ENCODE measurements at regions not wholly inside any gene's neighbourhood (a gene's known extent, or its start where the extent isn't known, plus 50 kb on each side); places are given as distances from the start of the nearest gene placed in this dataset.

DNA sequence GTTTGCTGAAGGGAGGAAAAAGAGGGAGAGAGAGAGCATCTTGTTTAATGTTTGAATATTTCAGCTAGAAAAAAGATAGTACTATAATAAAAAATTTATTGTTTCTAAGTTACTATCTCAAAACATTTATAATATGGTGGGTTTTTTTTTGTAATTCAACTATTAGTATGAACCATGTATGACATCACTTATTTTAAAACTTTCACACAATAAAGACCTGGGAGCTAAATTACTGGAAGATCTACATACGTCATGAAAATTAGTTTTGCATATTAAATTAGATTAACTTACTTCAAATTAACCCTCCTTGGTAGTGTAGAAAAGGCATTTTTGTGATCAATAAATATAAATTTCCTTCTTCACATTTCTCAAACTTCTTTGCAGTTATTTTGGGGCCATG lies 432.0 kb upstream of the SLIT2 start:
- Histone ChIP-seq H3K27me3 (ENCODE audit: low read depth, low read length) (no peaks in the 10 kb centered on the region), H3K36me3 (ENCODE audit: control insufficient read depth in 1 of 2, insufficient read depth in 2 of 2, low read length in 2 of 2) (no peaks in the 10 kb centered on the region), H3K27ac (ENCODE audit: low read length) (no peak overlapping the region), H3K9me3 (ENCODE audit: control insufficient read depth in 1 of 2, low read length in 2 of 2) (no peaks in the 10 kb centered on the region), H3K4me1 (ENCODE audit: control insufficient read depth in 1 of 2, insufficient read depth in 2 of 2, low read length in 2 of 2) (no peaks in the 10 kb centered on the region), H3K4me3 (ENCODE audit: low read depth in 1 of 2, low read length in 2 of 2) (no peak overlapping the region)

GRCh38 chr4:19809989-19810388 lies 441.7 kb upstream of the SLIT2 start:
- H3K27ac ChIP-seq (ENCODE audit: low read length) = no peak overlapping the region
- H3K36me3 ChIP-seq (ENCODE audit: control insufficient read depth in 1 of 2, insufficient read depth in 2 of 2, low read length in 2 of 2) = no peaks in the 10 kb centered on the region
- H3K4me1 ChIP-seq (ENCODE audit: control insufficient read depth in 1 of 2, insufficient read depth in 2 of 2, low read length in 2 of 2) = no peaks in the 10 kb centered on the region
- no peaks in the 10 kb centered on the region for H3K27me3 ChIP-seq (ENCODE audit: low read depth, low read length)
- H3K4me3 ChIP-seq (ENCODE audit: low read depth in 1 of 2, low read length in 2 of 2) = no peak overlapping the region
- no peaks in the 10 kb centered on the region for H3K9me3 ChIP-seq (ENCODE audit: control insufficient read depth in 1 of 2, low read length in 2 of 2)

GRCh38 chr4:19807505-19807904 lies 444.2 kb upstream of the SLIT2 start:
- Histone ChIP-seq H3K27ac (ENCODE audit: low read length) (no peak overlapping the region), H3K4me3 (ENCODE audit: low read depth in 1 of 2, low read length in 2 of 2) (no peak overlapping the region), H3K9me3 (ENCODE audit: control insufficient read depth in 1 of 2, low read length in 2 of 2) (no peaks in the 10 kb centered on the region), H3K36me3 (ENCODE audit: control insufficient read depth in 1 of 2, insufficient read depth in 2 of 2, low read length in 2 of 2) (no peaks in the 10 kb centered on the region), H3K27me3 (ENCODE audit: low read depth, low read length) (no peaks in the 10 kb centered on the region), H3K4me1 (ENCODE audit: control insufficient read depth in 1 of 2, insufficient read depth in 2 of 2, low read length in 2 of 2) (no peaks in the 10 kb centered on the region)

DNA sequence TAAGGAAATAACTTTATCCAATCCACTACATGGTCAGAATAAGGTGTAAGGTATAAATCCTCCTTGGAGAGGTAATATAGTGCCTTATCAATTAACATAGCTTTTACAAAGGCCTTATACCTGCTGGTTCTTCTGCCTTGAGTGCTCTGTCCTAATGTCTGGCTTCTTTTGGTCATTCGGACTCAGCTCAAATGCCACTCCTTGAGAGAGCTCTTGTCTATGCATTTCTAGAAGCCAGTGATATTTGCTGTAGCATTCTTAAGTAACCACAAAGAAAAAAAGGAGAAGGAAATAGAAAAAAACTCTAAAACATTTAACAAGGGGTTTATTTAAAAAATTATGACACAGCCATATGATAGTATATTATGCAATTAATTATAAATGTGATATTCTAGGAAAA lies 444.8 kb upstream of the SLIT2 start:
- Histone ChIP-seq H3K36me3 (ENCODE audit: control insufficient read depth in 1 of 2, insufficient read depth in 2 of 2, low read length in 2 of 2) (no peaks in the 10 kb centered on the region), H3K4me3 (ENCODE audit: low read depth in 1 of 2, low read length in 2 of 2) (no peak overlapping the region), H3K9me3 (ENCODE audit: control insufficient read depth in 1 of 2, low read length in 2 of 2) (no peaks in the 10 kb centered on the region), H3K4me1 (ENCODE audit: control insufficient read depth in 1 of 2, insufficient read depth in 2 of 2, low read length in 2 of 2) (no peaks in the 10 kb centered on the region), H3K27ac (ENCODE audit: low read length) (no peak overlapping the region), H3K27me3 (ENCODE audit: low read depth, low read length) (no peaks in the 10 kb centered on the region)

- no peaks in the 10 kb centered on the region for H3K27me3 ChIP-seq (ENCODE audit: low read depth, low read length)
- H3K36me3 ChIP-seq (ENCODE audit: control insufficient read depth in 1 of 2, insufficient read depth in 2 of 2, low read length in 2 of 2) = no peaks in the 10 kb centered on the region
- H3K4me3 ChIP-seq (ENCODE audit: low read depth in 1 of 2, low read length in 2 of 2) = no peak overlapping the region
- no peaks in the 10 kb centered on the region for H3K9me3 ChIP-seq (ENCODE audit: control insufficient read depth in 1 of 2, low read length in 2 of 2)
- H3K27ac ChIP-seq (ENCODE audit: low read length) = no peak overlapping the region
- H3K4me1 ChIP-seq (ENCODE audit: control insufficient read depth in 1 of 2, insufficient read depth in 2 of 2, low read length in 2 of 2) = no peaks in the 10 kb centered on the region
Measured at GRCh38 chr4:19803406-19803805, 448.3 kb upstream of the SLIT2 start.

GRCh38 chr4:19793831-19794230 lies 457.9 kb upstream of the SLIT2 start:
- Histone ChIP-seq H3K4me3 (ENCODE audit: low read depth in 1 of 2, low read length in 2 of 2) (no peak overlapping the region), H3K36me3 (ENCODE audit: control insufficient read depth in 1 of 2, insufficient read depth in 2 of 2, low read length in 2 of 2) (no peaks in the 10 kb centered on the region), H3K27ac (ENCODE audit: low read length) (no peak overlapping the region), H3K27me3 (ENCODE audit: low read depth, low read length) (no peaks in the 10 kb centered on the region), H3K4me1 (ENCODE audit: control insufficient read depth in 1 of 2, insufficient read depth in 2 of 2, low read length in 2 of 2) (no peaks in the 10 kb centered on the region), H3K9me3 (ENCODE audit: control insufficient read depth in 1 of 2, low read length in 2 of 2) (no peaks in the 10 kb centered on the region)

DNA sequence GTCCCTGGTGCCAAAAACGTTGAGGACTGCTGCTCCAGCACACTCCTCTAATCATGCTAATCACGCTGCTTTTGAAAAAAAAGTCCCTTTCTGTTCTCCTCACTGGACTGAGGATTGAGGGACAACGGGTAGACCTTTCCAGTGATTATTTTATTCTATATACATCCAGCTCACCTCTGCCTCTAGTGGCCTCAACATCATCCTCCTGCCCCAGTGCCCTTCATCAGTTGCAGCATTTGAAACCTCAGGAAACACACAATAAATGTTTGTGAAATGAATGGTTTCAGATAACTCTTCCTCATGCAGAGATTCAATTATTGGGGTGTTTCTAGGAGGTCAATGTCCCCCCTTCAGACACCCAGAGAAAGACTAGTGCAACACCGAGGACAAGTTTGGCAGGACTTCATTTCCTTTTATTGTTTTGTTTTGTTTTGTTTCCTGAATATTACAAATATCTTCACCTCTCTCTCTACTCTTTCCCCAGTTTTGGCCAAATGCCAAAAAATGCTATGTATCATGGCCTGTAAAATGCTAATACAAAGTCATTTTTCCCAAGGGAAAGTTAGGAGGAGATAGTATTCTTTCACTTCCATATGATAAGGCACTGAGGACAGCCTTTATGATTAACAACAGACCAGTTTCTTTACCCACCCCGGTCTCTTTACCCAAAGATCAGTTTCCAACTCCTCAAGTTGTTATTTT lies 460.1 kb upstream of the SLIT2 start:
- Histone ChIP-seq H3K9me3 (ENCODE audit: control insufficient read depth in 1 of 2, low read length in 2 of 2) (no peaks in the 10 kb centered on the region), H3K4me3 (ENCODE audit: low read depth in 1 of 2, low read length in 2 of 2) (no peak overlapping the region), H3K4me1 (ENCODE audit: control insufficient read depth in 1 of 2, insufficient read depth in 2 of 2, low read length in 2 of 2) (no peaks in the 10 kb centered on the region), H3K36me3 (ENCODE audit: control insufficient read depth in 1 of 2, insufficient read depth in 2 of 2, low read length in 2 of 2) (no peaks in the 10 kb centered on the region), H3K27me3 (ENCODE audit: low read depth, low read length) (no peaks in the 10 kb centered on the region), H3K27ac (ENCODE audit: low read length) (no peak overlapping the region)

- Histone ChIP-seq H3K4me1 (ENCODE audit: control insufficient read depth in 1 of 2, insufficient read depth in 2 of 2, low read length in 2 of 2) (no peaks in the 10 kb centered on the region), H3K4me3 (ENCODE audit: low read depth in 1 of 2, low read length in 2 of 2) (no peak overlapping the region), H3K9me3 (ENCODE audit: control insufficient read depth in 1 of 2, low read length in 2 of 2) (peaks cover 0 to 12% of the 10 kb centered on the region in 2 donors), H3K27me3 (ENCODE audit: low read depth, low read length) (no peaks in the 10 kb centered on the region), H3K27ac (ENCODE audit: low read length) (no peak overlapping the region), H3K36me3 (ENCODE audit: control insufficient read depth in 1 of 2, insufficient read depth in 2 of 2, low read length in 2 of 2) (no peaks in the 10 kb centered on the region)
Measured at GRCh38 chr4:19786616-19787015, 465.1 kb upstream of the SLIT2 start.

DNA sequence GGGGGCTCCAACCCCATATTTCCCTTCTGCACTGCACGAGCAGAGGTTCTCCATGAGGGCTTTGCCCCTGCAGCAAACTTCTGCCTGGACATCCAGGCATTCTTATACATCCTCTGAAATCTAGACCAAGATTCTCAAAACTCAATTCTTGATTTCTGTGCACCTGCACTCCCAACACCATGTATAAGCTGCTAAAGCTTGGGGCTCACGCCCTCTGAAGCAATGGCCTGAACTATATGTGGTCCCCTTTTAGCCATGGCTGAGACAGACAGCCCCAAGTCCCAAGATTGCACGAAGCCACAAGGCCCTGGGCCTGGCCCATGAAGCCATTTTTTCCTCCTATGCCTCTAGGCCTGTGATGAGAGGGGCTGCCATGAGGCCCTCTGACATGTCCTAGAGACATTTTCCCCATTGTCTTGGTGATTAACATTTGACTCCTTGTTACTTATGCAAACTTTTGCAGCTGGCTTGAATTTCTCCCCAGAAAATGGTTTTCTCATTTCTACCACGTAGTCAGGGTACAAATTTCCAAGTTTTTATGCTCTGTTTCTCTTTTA lies 468.0 kb upstream of the SLIT2 start:
- Histone ChIP-seq H3K36me3 (ENCODE audit: control insufficient read depth in 1 of 2, insufficient read depth in 2 of 2, low read length in 2 of 2) (no peaks in the 10 kb centered on the region), H3K4me1 (ENCODE audit: control insufficient read depth in 1 of 2, insufficient read depth in 2 of 2, low read length in 2 of 2) (no peaks in the 10 kb centered on the region), H3K9me3 (ENCODE audit: control insufficient read depth in 1 of 2, low read length in 2 of 2) (peaks cover 0 to 12% of the 10 kb centered on the region in 2 donors), H3K4me3 (ENCODE audit: low read depth in 1 of 2, low read length in 2 of 2) (no peak overlapping the region), H3K27me3 (ENCODE audit: low read depth, low read length) (no peaks in the 10 kb centered on the region), H3K27ac (ENCODE audit: low read length) (no peak overlapping the region)

GRCh38 chr4:19780871-19781270 lies 470.8 kb upstream of the SLIT2 start:
- Histone ChIP-seq H3K4me3 (ENCODE audit: low read depth in 1 of 2, low read length in 2 of 2) (no peak overlapping the region), H3K4me1 (ENCODE audit: control insufficient read depth in 1 of 2, insufficient read depth in 2 of 2, low read length in 2 of 2) (no peaks in the 10 kb centered on the region), H3K27ac (ENCODE audit: low read length) (no peak overlapping the region), H3K9me3 (ENCODE audit: control insufficient read depth in 1 of 2, low read length in 2 of 2) (peaks cover 0 to 12% of the 10 kb centered on the region in 2 donors), H3K27me3 (ENCODE audit: low read depth, low read length) (no peaks in the 10 kb centered on the region), H3K36me3 (ENCODE audit: control insufficient read depth in 1 of 2, insufficient read depth in 2 of 2, low read length in 2 of 2) (no peaks in the 10 kb centered on the region)

DNA sequence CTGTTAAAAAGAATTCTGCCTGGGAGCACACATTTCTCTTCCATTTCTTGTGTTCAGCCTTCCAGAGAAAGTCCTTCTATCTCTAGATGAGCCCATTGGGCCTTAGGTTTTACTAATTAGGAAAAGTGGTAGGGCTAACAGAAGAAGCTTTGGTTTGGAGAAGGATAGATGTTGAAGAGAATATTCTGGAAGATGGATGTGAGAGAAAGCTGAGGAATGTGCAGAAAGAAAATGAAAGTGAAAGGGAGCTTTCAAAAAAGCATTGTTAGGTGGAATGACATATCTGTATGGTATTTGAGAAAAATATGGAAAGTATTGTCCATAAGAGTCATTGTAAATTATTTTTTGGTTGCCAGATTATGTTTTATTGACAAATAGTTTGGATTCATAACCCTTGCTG lies 474.8 kb upstream of the SLIT2 start:
- Histone ChIP-seq H3K36me3 (ENCODE audit: control insufficient read depth in 1 of 2, insufficient read depth in 2 of 2, low read length in 2 of 2) (no peaks in the 10 kb centered on the region), H3K4me3 (ENCODE audit: low read depth in 1 of 2, low read length in 2 of 2) (no peak overlapping the region), H3K27ac (ENCODE audit: low read length) (no peak overlapping the region), H3K27me3 (ENCODE audit: low read depth, low read length) (no peaks in the 10 kb centered on the region), H3K9me3 (ENCODE audit: control insufficient read depth in 1 of 2, low read length in 2 of 2) (no peaks in the 10 kb centered on the region), H3K4me1 (ENCODE audit: control insufficient read depth in 1 of 2, insufficient read depth in 2 of 2, low read length in 2 of 2) (no peaks in the 10 kb centered on the region)

- Histone ChIP-seq H3K4me1 (ENCODE audit: control insufficient read depth in 1 of 2, insufficient read depth in 2 of 2, low read length in 2 of 2) (no peaks in the 10 kb centered on the region), H3K9me3 (ENCODE audit: control insufficient read depth in 1 of 2, low read length in 2 of 2) (no peaks in the 10 kb centered on the region), H3K27ac (ENCODE audit: low read length) (no peak overlapping the region)
Measured at GRCh38 chr4:19776021-19776459, 475.7 kb upstream of the SLIT2 start.

More at GRCh38 chr4:19776021-19776459, 475.7 kb upstream of the SLIT2 start:
- Histone ChIP-seq H3K27me3 (ENCODE audit: low read depth, low read length) (no peaks in the 10 kb centered on the region), H3K4me3 (ENCODE audit: low read depth in 1 of 2, low read length in 2 of 2) (no peak overlapping the region), H3K36me3 (ENCODE audit: control insufficient read depth in 1 of 2, insufficient read depth in 2 of 2, low read length in 2 of 2) (no peaks in the 10 kb centered on the region)

Measured in muscle layer of duodenum (tissue), 2 donors.